ENCODE measurements at regions not wholly inside any gene's neighbourhood (a gene's known extent, or its start where the extent isn't known, plus 50 kb on each side); places are given as distances from the start of the nearest gene placed in this dataset.
"Not testable (repeated sequence)": the region's sequence is repeated elsewhere in the genome, so short reads cannot be mapped to it uniquely, and the experiment has no call there.

DNA sequence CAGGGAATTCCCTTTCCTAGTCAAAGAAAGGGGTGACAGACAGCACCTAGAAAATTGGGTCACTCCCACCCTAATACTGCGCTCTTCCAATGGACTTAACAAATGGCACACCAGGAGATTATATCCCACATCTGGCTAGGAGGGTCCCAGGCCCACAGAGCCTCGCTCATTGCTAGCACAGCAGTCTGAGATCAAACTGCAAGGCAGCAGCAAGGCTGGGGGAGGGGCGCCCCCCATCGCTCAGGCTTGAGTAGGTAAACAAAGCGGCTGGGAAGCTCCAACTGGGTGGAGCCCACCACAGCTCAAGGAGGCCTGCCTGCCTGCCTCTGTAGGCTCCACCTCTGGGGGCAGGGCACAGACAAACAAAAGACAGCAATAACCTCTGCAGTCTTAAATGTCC, 1043.9 kb upstream of the GRIA3 start:
- TF ChIP-seq, protein P1, sequence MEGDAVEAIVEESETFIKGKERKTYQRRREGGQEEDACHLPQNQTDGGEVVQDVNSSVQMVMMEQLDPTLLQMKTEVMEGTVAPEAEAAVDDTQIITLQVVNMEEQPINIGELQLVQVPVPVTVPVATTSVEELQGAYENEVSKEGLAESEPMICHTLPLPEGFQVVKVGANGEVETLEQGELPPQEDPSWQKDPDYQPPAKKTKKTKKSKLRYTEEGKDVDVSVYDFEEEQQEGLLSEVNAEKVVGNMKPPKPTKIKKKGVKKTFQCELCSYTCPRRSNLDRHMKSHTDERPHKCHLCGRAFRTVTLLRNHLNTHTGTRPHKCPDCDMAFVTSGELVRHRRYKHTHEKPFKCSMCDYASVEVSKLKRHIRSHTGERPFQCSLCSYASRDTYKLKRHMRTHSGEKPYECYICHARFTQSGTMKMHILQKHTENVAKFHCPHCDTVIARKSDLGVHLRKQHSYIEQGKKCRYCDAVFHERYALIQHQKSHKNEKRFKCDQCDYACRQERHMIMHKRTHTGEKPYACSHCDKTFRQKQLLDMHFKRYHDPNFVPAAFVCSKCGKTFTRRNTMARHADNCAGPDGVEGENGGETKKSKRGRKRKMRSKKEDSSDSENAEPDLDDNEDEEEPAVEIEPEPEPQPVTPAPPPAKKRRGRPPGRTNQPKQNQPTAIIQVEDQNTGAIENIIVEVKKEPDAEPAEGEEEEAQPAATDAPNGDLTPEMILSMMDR (IDR thresholded peaks at IDR 0.05): not testable (repeated sequence)
- not testable (repeated sequence) for TF ChIP-seq EP300 (IDR thresholded peaks at IDR 0.05)
